SK-N-SH (cell line): ENCODE measurements at regions not wholly inside any gene's neighbourhood (a gene's known extent, or its start where the extent isn't known, plus 50 kb on each side); places are given as distances from the start of the nearest gene placed in this dataset.
A peak's percentile ranks its signal among the peaks of the same experiment; 100 is the strongest.

ENCODE experiments used
- CTCF ChIA-PET: fragments of 300-600, 350-600 bp; formaldehyde crosslinking; extraction: SDS; loops from one replicate; lab custom pipeline; 2021; lab: Yijun Ruan, JAX
- POLR2A ChIA-PET: fragments of 350-600 bp; sonication (Branson Sonifier 250); formaldehyde crosslinking; extraction: SDS; loops from one replicate; lab custom pipeline; 2020; ENCODE audit warnings: antibody characterized with exemption, inconsistent platforms; lab: Yijun Ruan, JAX
- DNase-seq: peaks from one replicate; pipeline ENCODE4 v3.0.0; 2012
- H2AFZ ChIP-seq: fragments of 200-600 bp; sonication (generic); 2 replicates; pipeline ENCODE4 v1.8.1; 2016; ENCODE audit warnings: antibody characterized with exemption, mild to moderate bottlenecking, low read depth
- H3F3A ChIP-seq: fragments of 200-600 bp; sonication (generic); replicated peaks from 2 replicates; pipeline ENCODE3; 2016; ENCODE audit warnings: antibody characterized with exemption, mild to moderate bottlenecking; ENCODE audit not compliant: insufficient read depth
- H3K27ac ChIP-seq, 2 experiments: fragments of 200-500 bp in 1 of 2; fragments of 200-600 bp in 1 of 2; sonication (Bioruptor generic) in 1 of 2; sonication (generic), shearing (Covaris generic) in 1 of 2; 2 replicates each; pipeline versions ENCODE4 v1.5.1 to v1.6.1; 2014 to 2016; ENCODE audit warnings: low read depth in 2 of 2, inconsistent platforms in 1 of 2, low read length in 1 of 2, mild to moderate bottlenecking in 1 of 2, mixed read lengths in 1 of 2
- H3K27me3 ChIP-seq: fragments of 200-600 bp; sonication (generic), shearing (Covaris generic); 2 replicates; pipeline ENCODE4 v1.6.1; 2016; ENCODE audit warnings: mixed run types; ENCODE audit not compliant: insufficient read depth
- H3K36me3 ChIP-seq, 2 experiments: fragments of 200-500 bp in 1 of 2; fragments of 200-600 bp in 1 of 2; sonication (Bioruptor generic) in 1 of 2; sonication (generic) in 1 of 2; replicated peaks in 1 of 2; 2 replicates each; pipeline versions ENCODE3 to v1.5.1; 2014 to 2016; ENCODE audit warnings: low read length in 1 of 2, mild to moderate bottlenecking in 1 of 2; ENCODE audit not compliant: insufficient read depth in 2 of 2, control insufficient read depth in 1 of 2
- H3K4me1 ChIP-seq, 2 experiments: fragments of 200-500 bp in 1 of 2; fragments of 200-600 bp in 1 of 2; sonication (Bioruptor generic) in 1 of 2; sonication (generic), shearing (Covaris generic) in 1 of 2; 2 replicates each; pipeline versions ENCODE4 v1.5.1 to v1.6.1; 2014 to 2016; ENCODE audit warnings: low read depth in 1 of 2, low read length in 1 of 2, mixed run types in 1 of 2; ENCODE audit not compliant: insufficient read depth in 2 of 2, control insufficient read depth in 1 of 2
- H3K4me2 ChIP-seq: fragments of 200-600 bp; sonication (generic), shearing (Covaris generic); 2 replicates; pipeline ENCODE4 v1.6.1; 2017; ENCODE audit warnings: mixed run types
- H3K4me3 ChIP-seq, 2 experiments: fragments of 200-500 bp in 1 of 2; fragments of 200-600 bp in 1 of 2; sonication (Bioruptor generic) in 1 of 2; sonication (generic), shearing (Covaris generic) in 1 of 2; 2 replicates each; pipeline versions ENCODE4 v1.5.1 to v1.8.1; 2014 to 2016; ENCODE audit warnings: low read depth in 2 of 2, inconsistent platforms in 1 of 2, low read length in 1 of 2, mild to moderate bottlenecking in 1 of 2, mixed read lengths in 1 of 2, moderate library complexity in 1 of 2
- H3K79me2 ChIP-seq: fragments of 200-600 bp; sonication (generic); 2 replicates; pipeline ENCODE4 v1.8.1; 2017; ENCODE audit warnings: mild to moderate bottlenecking; ENCODE audit not compliant: insufficient read depth
- H3K9ac ChIP-seq: fragments of 200-600 bp; sonication (generic); 2 replicates; pipeline ENCODE4 v1.6.1; 2017; ENCODE audit warnings: mixed run types
- H3K9me2 ChIP-seq: fragments of 200-600 bp; sonication (generic); 2 replicates; pipeline ENCODE4 v1.6.1; 2017; ENCODE audit warnings: mixed run types
- H3K9me3 ChIP-seq: fragments of 200-600 bp; sonication (generic); 2 replicates; pipeline ENCODE4 v1.6.1; 2017; ENCODE audit warnings: mixed run types, mild to moderate bottlenecking, moderate library complexity
- H4K20me1 ChIP-seq: fragments of 200-600 bp; sonication (generic); 2 replicates; pipeline ENCODE4 v1.6.1; 2017; ENCODE audit warnings: mild to moderate bottlenecking, mixed run types; ENCODE audit not compliant: insufficient read depth
- ELF1 ChIP-seq: IDR thresholded peaks from 2 replicates; pipeline ENCODE4 v1.4.0; 2012
- EP300 ChIP-seq, 2 experiments: IDR thresholded peaks; 2 replicates each; pipeline versions ENCODE4 v1.4.0 to v1.6.1; 2012; ENCODE audit warnings: borderline replicate concordance in 1 of 2, low read depth in 1 of 2, low read length in 1 of 2
- EZH2phosphoT487 ChIP-seq: fragments of 200-600 bp; sonication (generic); IDR thresholded peaks from 2 replicates; pipeline ENCODE4 v1.6.1; 2017; ENCODE audit warnings: low read depth, mixed run types, mild to moderate bottlenecking, antibody characterized with exemption, moderate library complexity, borderline replicate concordance
- FOSL2 ChIP-seq: IDR thresholded peaks from 2 replicates; pipeline ENCODE4 v1.4.0; 2012; ENCODE audit warnings: low read depth, mild to moderate bottlenecking, moderate library complexity, borderline replicate concordance
- GABPA ChIP-seq: IDR thresholded peaks from 2 replicates; pipeline ENCODE4 v1.4.0; 2012; ENCODE audit warnings: low read depth, mild to moderate bottlenecking
- JUND ChIP-seq: IDR thresholded peaks from 2 replicates; pipeline ENCODE4 v1.4.0; 2012
- MXI1 ChIP-seq: IDR thresholded peaks from 2 replicates; pipeline ENCODE4 v1.6.1; 2012; ENCODE audit warnings: mild to moderate bottlenecking, low read depth, low read length, improper control_type of control experiment
- PBX3 ChIP-seq: IDR thresholded peaks from 2 replicates; pipeline ENCODE4; 2012
- RCOR1 ChIP-seq: fragments of 150-350 bp; IDR thresholded peaks from 2 replicates; pipeline ENCODE4 v1.6.1; 2017; ENCODE audit warnings: antibody characterized with exemption, low read length
- REST ChIP-seq: IDR thresholded peaks from 2 replicates; pipeline ENCODE4 v1.6.1; 2012; ENCODE audit warnings: mild to moderate bottlenecking, low read depth, low read length, moderate library complexity
- RXRA ChIP-seq: IDR thresholded peaks from 2 replicates; pipeline ENCODE4 v1.4.0; 2012; ENCODE audit warnings: low read depth, mild to moderate bottlenecking, borderline replicate concordance
- SIN3A ChIP-seq: IDR thresholded peaks from 2 replicates; pipeline ENCODE4 v1.6.1; 2012; ENCODE audit warnings: low read depth, mild to moderate bottlenecking, low read length, moderate library complexity, borderline replicate concordance
- SMC3 ChIP-seq: IDR thresholded peaks from 2 replicates; pipeline ENCODE4 v1.6.1; 2012; ENCODE audit warnings: low read depth, low read length, improper control_type of control experiment
- USF1 ChIP-seq: IDR thresholded peaks from 2 replicates; pipeline ENCODE4 v1.4.0; 2012; ENCODE audit warnings: low read depth, borderline replicate concordance
- WGBS: methylation state at CpG from one replicate; pipeline ENCODE4 v1.1.6; 2017; ENCODE audit warnings: low lambda C conversion rate; 5-methylcytosine and 5-hydroxymethylcytosine counted together
- TF ChIP-seq, protein P1 (sequence below): fragments of 200-600 bp; sonication (generic); IDR thresholded peaks from 2 replicates; pipeline ENCODE4 v1.6.1; 2017; ENCODE audit warnings: antibody characterized with exemption, mild to moderate bottlenecking, moderate library complexity
- TF ChIP-seq, protein P2 (sequence below): fragments of 150-350 bp; IDR thresholded peaks from 2 replicates; pipeline ENCODE4 v1.6.1; 2016; ENCODE audit warnings: mild to moderate bottlenecking, low read depth, low read length

GRCh38 chr1:83762416-83762815 is 236.5 kb downstream of the TTLL7 start (continued):
- TF ChIP-seq, protein P1, sequence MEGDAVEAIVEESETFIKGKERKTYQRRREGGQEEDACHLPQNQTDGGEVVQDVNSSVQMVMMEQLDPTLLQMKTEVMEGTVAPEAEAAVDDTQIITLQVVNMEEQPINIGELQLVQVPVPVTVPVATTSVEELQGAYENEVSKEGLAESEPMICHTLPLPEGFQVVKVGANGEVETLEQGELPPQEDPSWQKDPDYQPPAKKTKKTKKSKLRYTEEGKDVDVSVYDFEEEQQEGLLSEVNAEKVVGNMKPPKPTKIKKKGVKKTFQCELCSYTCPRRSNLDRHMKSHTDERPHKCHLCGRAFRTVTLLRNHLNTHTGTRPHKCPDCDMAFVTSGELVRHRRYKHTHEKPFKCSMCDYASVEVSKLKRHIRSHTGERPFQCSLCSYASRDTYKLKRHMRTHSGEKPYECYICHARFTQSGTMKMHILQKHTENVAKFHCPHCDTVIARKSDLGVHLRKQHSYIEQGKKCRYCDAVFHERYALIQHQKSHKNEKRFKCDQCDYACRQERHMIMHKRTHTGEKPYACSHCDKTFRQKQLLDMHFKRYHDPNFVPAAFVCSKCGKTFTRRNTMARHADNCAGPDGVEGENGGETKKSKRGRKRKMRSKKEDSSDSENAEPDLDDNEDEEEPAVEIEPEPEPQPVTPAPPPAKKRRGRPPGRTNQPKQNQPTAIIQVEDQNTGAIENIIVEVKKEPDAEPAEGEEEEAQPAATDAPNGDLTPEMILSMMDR = no peak
- no peak for TF ChIP-seq USF1
- no peak for TF ChIP-seq GABPA
- TF ChIP-seq SIN3A = no peak
- TF ChIP-seq FOSL2 = no peak
- no peak for TF ChIP-seq PBX3

DNA sequence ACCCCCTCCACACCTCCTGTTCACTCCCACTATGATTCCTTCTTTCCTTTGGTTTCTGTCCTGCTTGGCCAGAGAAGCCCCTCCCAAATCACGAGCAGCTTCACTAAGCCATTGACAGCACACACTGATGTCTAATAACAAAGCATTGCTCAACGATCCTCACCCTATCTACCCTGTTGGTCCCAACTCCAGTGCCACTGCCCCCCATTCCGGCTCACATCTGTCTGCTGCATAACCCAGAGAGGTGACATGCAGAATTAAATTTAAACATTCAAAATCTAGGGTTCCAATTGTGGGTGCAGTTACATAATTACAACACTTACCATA is 236.9 kb downstream of the TTLL7 start:
- Histone ChIP-seq H3K4me2 (no peak overlapping the region), H3K9me3 (no peaks in the 10 kb centered on the region), H3K79me2 (no peaks in the 10 kb centered on the region), H3K4me3 (no peak overlapping the region), H2AFZ (no peak overlapping the region), H3K27me3 (peaks cover 6% of the 10 kb centered on the region), H3K36me3 (no peaks in the 10 kb centered on the region), H3K9me2 (no peaks in the 10 kb centered on the region), H3K27ac (peak overlapping the region in 1 of 2 experiments; percentile 91; a peak in 2 of 4 replicates), H3K9ac (no peak overlapping the region), H3K4me1 (peaks cover 0 to 36% of the 10 kb centered on the region in 2 experiments; a peak in 2 of 4 replicates), H3F3A (no peaks in the 10 kb centered on the region), H4K20me1 (no peaks in the 10 kb centered on the region)
- peak; percentile 27 for DNase-seq
- WGBS = 12% methylated on average over 3 of the region's 3 CpGs
- CTCF ChIA-PET = interaction anchor here (0.7 to 2.0 kb wide), 3 partner anchors 47 to 65 kb away, joined by 3 to 5 read pairs (median 4); no protein-coding TSS in a partner anchor
- POLR2A ChIA-PET = interaction anchor here (4.5 kb wide), 1 partner anchor 68 kb away, joined by 31 read pairs; no protein-coding TSS in a partner anchor
- TF ChIP-seq JUND (no peak), EZH2phosphoT487 (no peak), SIN3A (no peak), RXRA (no peak), SMC3 (no peak), EP300 (IDR thresholded peaks at IDR 0.05; ENCODE audit: borderline replicate concordance in 1 of 2, low read depth in 1 of 2, low read length in 1 of 2) (no peak), GABPA (no peak), MXI1 (no peak), PBX3 (no peak), RCOR1 (no peak), ELF1 (no peak), REST (no peak)
- TF ChIP-seq, protein P1 = no peak
- TF ChIP-seq, protein P2, sequence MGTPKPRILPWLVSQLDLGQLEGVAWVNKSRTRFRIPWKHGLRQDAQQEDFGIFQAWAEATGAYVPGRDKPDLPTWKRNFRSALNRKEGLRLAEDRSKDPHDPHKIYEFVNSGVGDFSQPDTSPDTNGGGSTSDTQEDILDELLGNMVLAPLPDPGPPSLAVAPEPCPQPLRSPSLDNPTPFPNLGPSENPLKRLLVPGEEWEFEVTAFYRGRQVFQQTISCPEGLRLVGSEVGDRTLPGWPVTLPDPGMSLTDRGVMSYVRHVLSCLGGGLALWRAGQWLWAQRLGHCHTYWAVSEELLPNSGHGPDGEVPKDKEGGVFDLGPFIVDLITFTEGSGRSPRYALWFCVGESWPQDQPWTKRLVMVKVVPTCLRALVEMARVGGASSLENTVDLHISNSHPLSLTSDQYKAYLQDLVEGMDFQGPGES = no peak
